ENCODE measurements at regions not wholly inside any gene's neighbourhood (a gene's known extent, or its start where the extent isn't known, plus 50 kb on each side); places are given as distances from the start of the nearest gene placed in this dataset.

- Histone ChIP-seq H3K4me2 (ENCODE audit: low read depth, low read length) (no peak overlapping the region), H3K9ac (ENCODE audit: low read length) (no peak overlapping the region), H3K79me2 (ENCODE audit: low read length) (no peaks in the 10 kb centered on the region), H3F3A (ENCODE audit: insufficient read depth, low read length) (no peaks in the 10 kb centered on the region), H3K9me2 (replicated peaks; ENCODE audit: insufficient read depth, low read length) (no peaks in the 10 kb centered on the region), H4K20me1 (ENCODE audit: insufficient read depth, low read length) (no peaks in the 10 kb centered on the region), H3K36me3 (replicated peaks; ENCODE audit: insufficient read depth, low read length) (no peaks in the 10 kb centered on the region), H2AFZ (ENCODE audit: low read length) (0 out of 2 replicates have a peak overlapping the region, but pooled peaks have one; percentile 11), H3K4me3 (ENCODE audit: low read length) (no peak overlapping the region), H3K9me3 (replicated peaks; ENCODE audit: insufficient read depth, low read length) (no peaks in the 10 kb centered on the region), H3K27ac (ENCODE audit: low read length) (no peak overlapping the region), H3K4me1 (ENCODE audit: low read length) (no peaks in the 10 kb centered on the region), H3K27me3 (replicated peaks; ENCODE audit: insufficient read depth, low read length) (no peaks in the 10 kb centered on the region)
- TF ChIP-seq EZH2 (optimal IDR thresholded peaks at IDR 0.05; ENCODE audit: low read depth, low read length), result no peak
- no peak for TF ChIP-seq CTCF (IDR thresholded peaks at IDR 0.05; ENCODE audit: low read length)
- no peak for TF ChIP-seq EZH2phosphoT487 (IDR thresholded peaks at IDR 0.05; ENCODE audit: low read length)
- DNase-seq, result no peak
Observed at GRCh38 chr6:90387383-90387775, 90.7 kb upstream of the BACH2 start.

- no peaks in the 10 kb centered on the region for H3K4me1 ChIP-seq (ENCODE audit: low read length)
- H3K9me2 ChIP-seq (replicated peaks; ENCODE audit: insufficient read depth, low read length), result no peaks in the 10 kb centered on the region
- H3K4me2 ChIP-seq (ENCODE audit: low read depth, low read length), result no peak overlapping the region
Observed at GRCh38 chr6:90386399-90387382, 90.0 kb upstream of the BACH2 start.

GRCh38 chr6:90385759-90386313 is 89.2 kb upstream of the BACH2 start:
- Histone ChIP-seq H3K9me2 (replicated peaks; ENCODE audit: insufficient read depth, low read length) (no peaks in the 10 kb centered on the region), H3F3A (ENCODE audit: insufficient read depth, low read length) (no peaks in the 10 kb centered on the region), H3K27me3 (replicated peaks; ENCODE audit: insufficient read depth, low read length) (no peaks in the 10 kb centered on the region), H2AFZ (ENCODE audit: low read length) (no peak overlapping the region), H3K4me3 (ENCODE audit: low read length) (no peak overlapping the region), H3K79me2 (ENCODE audit: low read length) (no peaks in the 10 kb centered on the region), H3K4me1 (ENCODE audit: low read length) (no peaks in the 10 kb centered on the region), H3K9ac (ENCODE audit: low read length) (no peak overlapping the region), H3K4me2 (ENCODE audit: low read depth, low read length) (no peak overlapping the region), H3K9me3 (replicated peaks; ENCODE audit: insufficient read depth, low read length) (no peaks in the 10 kb centered on the region), H3K27ac (ENCODE audit: low read length) (no peak overlapping the region), H4K20me1 (ENCODE audit: insufficient read depth, low read length) (no peaks in the 10 kb centered on the region), H3K36me3 (replicated peaks; ENCODE audit: insufficient read depth, low read length) (no peaks in the 10 kb centered on the region)
- TF ChIP-seq EZH2phosphoT487 (IDR thresholded peaks at IDR 0.05; ENCODE audit: low read length), result no peak
- TF ChIP-seq EZH2 (optimal IDR thresholded peaks at IDR 0.05; ENCODE audit: low read depth, low read length), result no peak
- no peak for TF ChIP-seq CTCF (IDR thresholded peaks at IDR 0.05; ENCODE audit: low read length)
- DNase-seq, result no peak

More at GRCh38 chr6:90386399-90387382, 90.0 kb upstream of the BACH2 start:
- TF ChIP-seq CTCF (IDR thresholded peaks at IDR 0.05; ENCODE audit: low read length), result no peak
- no peak for TF ChIP-seq EZH2phosphoT487 (IDR thresholded peaks at IDR 0.05; ENCODE audit: low read length)
- no peak for TF ChIP-seq EZH2 (optimal IDR thresholded peaks at IDR 0.05; ENCODE audit: low read depth, low read length)
- Histone ChIP-seq H3K27ac (ENCODE audit: low read length) (no peak overlapping the region), H2AFZ (ENCODE audit: low read length) (no peak overlapping the region), H3F3A (ENCODE audit: insufficient read depth, low read length) (no peaks in the 10 kb centered on the region), H4K20me1 (ENCODE audit: insufficient read depth, low read length) (no peaks in the 10 kb centered on the region), H3K36me3 (replicated peaks; ENCODE audit: insufficient read depth, low read length) (no peaks in the 10 kb centered on the region), H3K27me3 (replicated peaks; ENCODE audit: insufficient read depth, low read length) (no peaks in the 10 kb centered on the region), H3K9ac (ENCODE audit: low read length) (no peak overlapping the region), H3K9me3 (replicated peaks; ENCODE audit: insufficient read depth, low read length) (no peaks in the 10 kb centered on the region), H3K4me3 (ENCODE audit: low read length) (no peak overlapping the region), H3K79me2 (ENCODE audit: low read length) (no peaks in the 10 kb centered on the region)
- DNase-seq, result no peak

Data from MM.1S (cell line).